SK-N-SH treated with all-trans-retinoic acid at 6 μM for 48 hours (cell line): ENCODE measurements at regions not wholly inside any gene's neighbourhood (a gene's known extent, or its start where the extent isn't known, plus 50 kb on each side); places are given as distances from the start of the nearest gene placed in this dataset.

Experiments used
- BACH2 ChIP-seq: fragments of 250-450 bp; sonication (Bioruptor Pico); IDR thresholded peaks from 2 replicates; pipeline ENCODE4 v1.9.0; 2021; ENCODE audit warnings: mild to moderate bottlenecking, borderline replicate concordance
- CSDC2 ChIP-seq: fragments of 250-450 bp; sonication (Bioruptor Pico); IDR thresholded peaks from 2 replicates; pipeline ENCODE4 v1.5.0; 2020; ENCODE audit warnings: mild to moderate bottlenecking, moderate library complexity
- ESRRG ChIP-seq: fragments of 250-450 bp; sonication (Bioruptor Pico); IDR thresholded peaks from 2 replicates; pipeline ENCODE4 v1.6.1; 2021; ENCODE audit warnings: mild to moderate bottlenecking
- PPARA ChIP-seq: fragments of 250-450 bp; sonication (Bioruptor Pico); IDR thresholded peaks from 2 replicates; pipeline ENCODE4 v1.5.0; 2020; ENCODE audit warnings: mild to moderate bottlenecking, borderline replicate concordance
- RARB ChIP-seq: fragments of 250-450 bp; sonication (Bioruptor Pico); IDR thresholded peaks from 2 replicates; pipeline ENCODE4 v1.8.0; 2021; ENCODE audit warnings: mild to moderate bottlenecking, moderate library complexity
- TCF4 ChIP-seq: fragments of 250-450 bp; sonication (Bioruptor Pico); IDR thresholded peaks from 2 replicates; pipeline ENCODE4 v1.8.0; 2021; ENCODE audit warnings: mild to moderate bottlenecking, moderate library complexity, borderline replicate concordance
- ZFP3 ChIP-seq: fragments of 250-450 bp; sonication (Bioruptor Pico); IDR thresholded peaks from 2 replicates; pipeline ENCODE4 v1.5.0; 2020; ENCODE audit warnings: mild to moderate bottlenecking, moderate library complexity
- ZFP30 ChIP-seq: fragments of 450-650 bp; formaldehyde crosslinking; IDR thresholded peaks from 2 replicates; pipeline ENCODE4 v1.5.0; 2022; ENCODE audit warnings: mild to moderate bottlenecking, moderate library complexity
- ZNF565 ChIP-seq: fragments of 450-650 bp; formaldehyde crosslinking; conservative IDR thresholded peaks from 2 replicates; pipeline ENCODE4 v1.5.0; 2020; ENCODE audit warnings: low read depth, mild to moderate bottlenecking, moderate library complexity
- ZNF70 ChIP-seq: fragments of 450-650 bp; formaldehyde crosslinking; IDR thresholded peaks from 2 replicates; pipeline ENCODE4 v1.5.0; 2020; ENCODE audit warnings: mild to moderate bottlenecking, moderate library complexity
- ZNF8 ChIP-seq: fragments of 450-650 bp; formaldehyde crosslinking; IDR thresholded peaks from 2 replicates; pipeline ENCODE4 v1.5.0; 2020; ENCODE audit warnings: mild to moderate bottlenecking, moderate library complexity
- TF ChIP-seq, protein P1 (sequence below): fragments of 250-450 bp; sonication (Bioruptor Pico); IDR thresholded peaks from 2 replicates; pipeline ENCODE4 v1.8.0; 2020; ENCODE audit warnings: mild to moderate bottlenecking, moderate library complexity, borderline replicate concordance
- TF ChIP-seq, protein P2 (sequence below): fragments of 250-450 bp; sonication (Bioruptor Pico); IDR thresholded peaks from 2 replicates; pipeline ENCODE4 v1.5.1; 2020; ENCODE audit warnings: low read depth, mild to moderate bottlenecking, moderate library complexity

GRCh38 chr13:72648513-72649065, 78.8 kb downstream of the MZT1 start:
- TF ChIP-seq ZNF565 (CRISPR knock-in tag) (no peak), ZFP3 (no peak), ESRRG (CRISPR knock-in tag) (no peak), CSDC2 (CRISPR knock-in tag) (no peak), ZFP30 (CRISPR knock-in tag) (no peak), PPARA (CRISPR knock-in tag) (no peak), BACH2 (CRISPR knock-in tag) (no peak), RARB (no peak), ZNF70 (no peak), TCF4 (CRISPR knock-in tag) (no peak), ZNF8 (no peak)
- TF ChIP-seq, protein P1, sequence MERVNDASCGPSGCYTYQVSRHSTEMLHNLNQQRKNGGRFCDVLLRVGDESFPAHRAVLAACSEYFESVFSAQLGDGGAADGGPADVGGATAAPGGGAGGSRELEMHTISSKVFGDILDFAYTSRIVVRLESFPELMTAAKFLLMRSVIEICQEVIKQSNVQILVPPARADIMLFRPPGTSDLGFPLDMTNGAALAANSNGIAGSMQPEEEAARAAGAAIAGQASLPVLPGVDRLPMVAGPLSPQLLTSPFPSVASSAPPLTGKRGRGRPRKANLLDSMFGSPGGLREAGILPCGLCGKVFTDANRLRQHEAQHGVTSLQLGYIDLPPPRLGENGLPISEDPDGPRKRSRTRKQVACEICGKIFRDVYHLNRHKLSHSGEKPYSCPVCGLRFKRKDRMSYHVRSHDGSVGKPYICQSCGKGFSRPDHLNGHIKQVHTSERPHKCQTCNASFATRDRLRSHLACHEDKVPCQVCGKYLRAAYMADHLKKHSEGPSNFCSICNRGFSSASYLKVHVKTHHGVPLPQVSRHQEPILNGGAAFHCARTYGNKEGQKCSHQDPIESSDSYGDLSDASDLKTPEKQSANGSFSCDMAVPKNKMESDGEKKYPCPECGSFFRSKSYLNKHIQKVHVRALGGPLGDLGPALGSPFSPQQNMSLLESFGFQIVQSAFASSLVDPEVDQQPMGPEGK (CRISPR knock-in tag) = no peak
- TF ChIP-seq, protein P2, sequence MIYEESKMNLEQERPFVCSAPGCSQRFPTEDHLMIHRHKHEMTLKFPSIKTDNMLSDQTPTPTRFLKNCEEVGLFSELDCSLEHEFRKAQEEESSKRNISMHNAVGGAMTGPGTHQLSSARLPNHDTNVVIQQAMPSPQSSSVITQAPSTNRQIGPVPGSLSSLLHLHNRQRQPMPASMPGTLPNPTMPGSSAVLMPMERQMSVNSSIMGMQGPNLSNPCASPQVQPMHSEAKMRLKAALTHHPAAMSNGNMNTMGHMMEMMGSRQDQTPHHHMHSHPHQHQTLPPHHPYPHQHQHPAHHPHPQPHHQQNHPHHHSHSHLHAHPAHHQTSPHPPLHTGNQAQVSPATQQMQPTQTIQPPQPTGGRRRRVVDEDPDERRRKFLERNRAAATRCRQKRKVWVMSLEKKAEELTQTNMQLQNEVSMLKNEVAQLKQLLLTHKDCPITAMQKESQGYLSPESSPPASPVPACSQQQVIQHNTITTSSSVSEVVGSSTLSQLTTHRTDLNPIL (CRISPR knock-in tag) = no peak
